GM12873 (cell line): ENCODE measurements at regions not wholly inside any gene's neighbourhood (a gene's known extent, or its start where the extent isn't known, plus 50 kb on each side); places are given as distances from the start of the nearest gene placed in this dataset.

ENCODE experiments used
- TF ChIP-seq, protein P1 (sequence below): IDR thresholded peaks from 2 replicates; pipeline ENCODE4 v1.5.1; 2012; ENCODE audit warnings: low read depth, mild to moderate bottlenecking, moderate library complexity, low read length, control low read depth; ENCODE audit not compliant: insufficient read depth; ENCODE audit errors: missing control alignments

DNA sequence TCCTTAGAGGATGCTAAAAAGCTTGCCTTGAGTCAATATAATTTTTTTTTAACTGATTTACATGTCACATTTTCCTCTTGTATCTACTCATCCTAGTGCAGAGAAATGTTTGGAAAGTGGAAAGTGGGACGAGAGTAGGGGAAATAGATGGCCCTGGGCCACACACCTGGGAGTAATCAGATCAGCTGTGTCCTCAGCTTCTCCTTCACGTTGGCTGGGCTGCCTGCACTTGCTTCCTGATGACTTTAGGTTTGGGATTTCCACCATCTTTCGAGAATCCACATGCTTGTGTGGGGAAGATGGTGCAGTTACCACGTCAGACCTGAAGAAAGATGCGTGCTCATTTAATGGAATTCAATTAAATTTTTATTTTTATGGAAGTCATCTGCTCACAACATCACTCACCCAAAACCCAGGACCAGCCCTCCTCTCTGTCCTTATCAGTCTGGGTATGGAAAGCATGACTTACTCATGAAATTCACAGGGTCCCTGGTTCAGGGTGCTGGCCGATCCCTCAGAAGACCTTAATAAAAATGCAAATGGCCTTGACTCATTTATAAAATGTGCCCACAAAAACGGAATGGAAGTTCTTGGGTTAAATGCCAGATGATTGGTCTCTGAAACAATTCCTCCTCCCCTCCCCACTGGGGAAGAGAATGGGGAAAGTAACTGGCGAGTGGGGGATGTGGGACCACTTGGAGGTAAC, 74.5 kb upstream of the TIAM2 start:
- TF ChIP-seq, protein P1, sequence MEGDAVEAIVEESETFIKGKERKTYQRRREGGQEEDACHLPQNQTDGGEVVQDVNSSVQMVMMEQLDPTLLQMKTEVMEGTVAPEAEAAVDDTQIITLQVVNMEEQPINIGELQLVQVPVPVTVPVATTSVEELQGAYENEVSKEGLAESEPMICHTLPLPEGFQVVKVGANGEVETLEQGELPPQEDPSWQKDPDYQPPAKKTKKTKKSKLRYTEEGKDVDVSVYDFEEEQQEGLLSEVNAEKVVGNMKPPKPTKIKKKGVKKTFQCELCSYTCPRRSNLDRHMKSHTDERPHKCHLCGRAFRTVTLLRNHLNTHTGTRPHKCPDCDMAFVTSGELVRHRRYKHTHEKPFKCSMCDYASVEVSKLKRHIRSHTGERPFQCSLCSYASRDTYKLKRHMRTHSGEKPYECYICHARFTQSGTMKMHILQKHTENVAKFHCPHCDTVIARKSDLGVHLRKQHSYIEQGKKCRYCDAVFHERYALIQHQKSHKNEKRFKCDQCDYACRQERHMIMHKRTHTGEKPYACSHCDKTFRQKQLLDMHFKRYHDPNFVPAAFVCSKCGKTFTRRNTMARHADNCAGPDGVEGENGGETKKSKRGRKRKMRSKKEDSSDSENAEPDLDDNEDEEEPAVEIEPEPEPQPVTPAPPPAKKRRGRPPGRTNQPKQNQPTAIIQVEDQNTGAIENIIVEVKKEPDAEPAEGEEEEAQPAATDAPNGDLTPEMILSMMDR: no peak

DNA sequence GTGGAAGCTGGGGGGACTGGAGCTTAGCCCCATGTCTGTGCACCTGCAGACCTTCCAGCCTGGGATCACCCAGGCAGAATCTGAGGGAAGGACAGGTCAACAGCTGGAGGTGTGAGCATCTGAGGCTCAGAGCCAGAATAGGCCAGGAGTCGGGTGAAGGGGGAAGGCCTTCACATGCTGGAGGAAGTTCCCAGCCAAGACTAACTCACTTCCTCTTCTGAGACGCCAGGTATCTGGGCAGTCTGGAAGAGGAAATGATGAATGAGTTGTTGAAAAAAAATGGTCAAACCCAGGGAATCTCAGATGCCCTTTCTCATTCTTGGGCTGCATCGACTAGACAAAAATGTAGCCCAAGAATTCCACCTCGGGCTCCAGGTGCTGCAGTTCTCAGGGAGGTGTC, 73.6 kb upstream of the TIAM2 start:
- TF ChIP-seq, protein P1: no peak

DNA sequence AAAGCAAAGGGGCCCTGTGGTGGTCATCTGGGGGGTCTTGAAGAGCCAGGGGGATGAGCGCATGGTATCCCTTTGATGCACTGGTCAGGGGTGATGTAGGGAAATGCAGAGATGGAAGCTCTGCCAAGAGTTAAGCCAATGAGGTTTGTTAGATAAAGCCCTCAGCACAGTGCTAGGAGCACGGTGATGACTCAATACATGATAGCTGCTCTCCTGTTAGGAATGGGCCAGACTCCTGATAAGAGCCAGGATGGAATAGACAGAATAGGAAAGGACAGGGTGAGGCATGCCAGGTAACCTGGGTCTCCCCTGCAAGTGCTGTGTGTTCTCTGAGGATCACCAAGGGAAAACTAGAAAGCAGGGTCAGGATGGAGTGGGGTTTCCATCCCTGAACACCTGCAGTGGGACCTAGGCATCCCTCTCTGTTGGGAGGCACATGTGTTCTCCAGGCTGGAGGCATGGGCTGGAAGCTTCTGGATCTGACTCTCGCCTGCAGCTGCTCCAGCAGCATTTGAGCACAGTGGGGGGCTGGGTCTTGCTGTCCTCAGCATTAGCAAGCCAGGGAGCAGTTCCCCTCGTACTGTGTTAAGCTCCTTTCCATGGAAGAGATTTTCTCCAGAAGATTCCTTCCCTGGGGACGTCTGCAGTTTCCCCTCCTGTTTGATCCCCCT, 71.8 kb upstream of the TIAM2 start:
- TF ChIP-seq, protein P1: no peak

DNA sequence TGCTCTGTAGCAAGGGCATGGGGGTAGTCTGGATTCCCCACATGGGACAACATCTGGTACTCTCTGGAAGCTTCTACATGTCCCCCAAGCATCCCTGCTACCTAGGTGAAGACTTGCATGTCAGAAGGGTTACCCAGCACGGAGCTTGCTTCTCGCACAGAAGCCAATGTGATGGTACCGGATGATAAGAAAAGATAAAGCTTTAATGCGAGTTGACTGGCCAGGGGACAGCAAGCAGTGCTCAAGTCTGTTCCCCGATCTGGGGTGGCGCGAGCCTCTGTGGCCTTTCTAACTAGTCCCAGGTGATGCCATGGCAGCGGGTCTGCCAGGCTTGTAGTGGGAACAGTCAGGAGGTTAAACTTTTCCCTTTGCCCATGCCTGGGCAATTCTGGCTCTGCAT, 70.0 kb upstream of the TIAM2 start:
- TF ChIP-seq, protein P1: no peak

DNA sequence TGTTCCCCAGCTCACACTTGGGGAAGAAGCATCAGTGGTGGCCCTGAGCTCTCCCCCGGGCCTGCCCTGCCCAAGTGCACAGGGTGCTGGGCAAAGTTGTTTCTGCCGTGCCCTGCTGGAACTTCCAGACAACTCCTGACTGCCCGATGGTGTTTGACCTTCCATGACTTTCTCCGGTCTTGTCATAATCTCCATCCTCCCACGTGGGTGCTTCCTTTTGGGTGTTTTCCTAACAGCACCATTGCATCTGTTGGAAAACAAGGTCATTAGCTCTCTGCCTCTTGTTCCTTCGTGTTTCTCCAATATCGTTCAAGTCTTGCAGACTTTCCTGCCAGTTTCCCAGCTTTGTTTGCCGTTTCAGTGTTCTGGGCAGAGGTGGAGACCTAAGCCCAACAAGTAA, 68.7 kb upstream of the TIAM2 start:
- TF ChIP-seq, protein P1: no peak

DNA sequence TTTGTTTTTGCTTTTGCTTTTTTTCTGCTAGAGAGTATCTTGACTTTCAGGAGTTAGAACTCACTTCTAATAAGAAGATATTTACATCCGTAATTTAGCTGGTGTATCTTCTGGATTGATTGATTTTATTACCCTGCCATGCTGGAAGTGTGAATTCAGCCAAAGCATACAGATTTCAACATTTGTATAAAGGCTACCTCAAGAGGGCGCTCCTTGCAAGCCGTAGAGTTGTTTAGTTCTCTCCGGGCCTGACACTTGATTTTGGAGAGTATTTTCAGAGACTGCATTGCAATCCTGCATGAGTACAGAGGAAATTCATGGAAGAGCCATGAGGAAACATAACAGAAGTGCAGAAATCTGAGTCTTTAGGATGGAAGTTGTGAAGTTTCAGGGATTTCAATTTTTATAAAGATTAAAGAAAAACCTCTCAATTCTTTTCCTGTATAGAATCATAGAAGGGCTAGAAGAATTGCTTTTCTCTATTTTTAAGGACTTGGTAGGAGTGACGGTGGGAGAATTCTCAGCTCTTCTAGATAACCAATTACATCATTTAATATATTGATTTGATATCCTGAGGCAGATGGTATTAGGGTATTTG, 66.7 kb upstream of the TIAM2 start:
- TF ChIP-seq, protein P1: peak; percentile 75

DNA sequence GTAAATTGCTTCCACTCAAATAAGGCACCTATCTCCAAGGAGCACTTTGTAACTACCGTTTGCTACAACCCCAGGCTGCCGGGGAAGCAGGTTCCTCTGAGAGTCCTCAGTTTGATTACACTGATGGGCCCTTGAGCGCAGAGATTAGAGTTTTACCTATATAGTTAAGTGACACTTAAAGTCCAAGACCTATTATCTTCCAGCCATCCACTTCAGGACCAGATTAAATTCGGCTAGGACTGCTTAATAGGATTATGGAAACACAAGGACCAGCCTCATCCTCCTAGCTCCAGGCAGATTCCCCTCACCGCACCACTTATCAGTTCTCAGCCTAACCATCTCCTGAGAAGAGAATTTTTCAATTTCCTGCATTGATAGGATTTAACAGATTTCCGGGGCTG, 64.7 kb upstream of the TIAM2 start:
- TF ChIP-seq, protein P1: no peak
